ENCODE measurements at regions not wholly inside any gene's neighbourhood (a gene's known extent, or its start where the extent isn't known, plus 50 kb on each side); places are given as distances from the start of the nearest gene placed in this dataset.

GRCh38 chr1:242854466-242854865 lies 330.0 kb upstream of the PLD5 start:
- Mint-ChIP-seq H3K4me1 (ENCODE audit: low read depth) (no peaks in the 10 kb centered on the region), H3K27me3 (ENCODE audit: low read depth) (no peaks in the 10 kb centered on the region), H3K27ac (ENCODE audit: unreplicated experiment) (no peak overlapping the region), H3K9me3 (ENCODE audit: low read depth) (peaks cover 20% of the 10 kb centered on the region), H3K4me3 (ENCODE audit: unreplicated experiment) (no peak overlapping the region), H3K36me3 (ENCODE audit: low read depth) (no peaks in the 10 kb centered on the region)
- no peak for DNase-seq (ENCODE audit: low spot score)
- no peak for TF ChIP-seq CTCF (IDR thresholded peaks at IDR 0.05)

- Mint-ChIP-seq H3K4me3 (ENCODE audit: unreplicated experiment) (no peak overlapping the region), H3K27ac (ENCODE audit: unreplicated experiment) (no peak overlapping the region), H3K36me3 (ENCODE audit: low read depth) (no peaks in the 10 kb centered on the region), H3K4me1 (ENCODE audit: low read depth) (no peaks in the 10 kb centered on the region), H3K27me3 (ENCODE audit: low read depth) (no peaks in the 10 kb centered on the region), H3K9me3 (ENCODE audit: low read depth) (peaks cover 39% of the 10 kb centered on the region)
- no peak for TF ChIP-seq CTCF (IDR thresholded peaks at IDR 0.05)
- no peak for DNase-seq (ENCODE audit: low spot score)
Observed at GRCh38 chr1:242847390-242847993, 323.0 kb upstream of the PLD5 start.

GRCh38 chr1:242842094-242842493 lies 317.6 kb upstream of the PLD5 start:
- no peak for DNase-seq (ENCODE audit: low spot score)
- Mint-ChIP-seq H3K4me3 (ENCODE audit: unreplicated experiment) (no peak overlapping the region), H3K9me3 (ENCODE audit: low read depth) (peaks cover 15% of the 10 kb centered on the region), H3K4me1 (ENCODE audit: low read depth) (no peaks in the 10 kb centered on the region), H3K27me3 (ENCODE audit: low read depth) (peaks cover 2% of the 10 kb centered on the region), H3K36me3 (ENCODE audit: low read depth) (no peaks in the 10 kb centered on the region), H3K27ac (ENCODE audit: unreplicated experiment) (no peak overlapping the region)
- TF ChIP-seq CTCF (IDR thresholded peaks at IDR 0.05), result no peak

GRCh38 chr1:242839101-242839500 lies 314.6 kb upstream of the PLD5 start:
- Mint-ChIP-seq H3K9me3 (ENCODE audit: low read depth) (peaks cover 9% of the 10 kb centered on the region), H3K27me3 (ENCODE audit: low read depth) (peaks cover 2% of the 10 kb centered on the region), H3K36me3 (ENCODE audit: low read depth) (no peaks in the 10 kb centered on the region), H3K4me3 (ENCODE audit: unreplicated experiment) (no peak overlapping the region), H3K27ac (ENCODE audit: unreplicated experiment) (no peak overlapping the region), H3K4me1 (ENCODE audit: low read depth) (no peaks in the 10 kb centered on the region)
- TF ChIP-seq CTCF (IDR thresholded peaks at IDR 0.05), result no peak
- no peak for DNase-seq (ENCODE audit: low spot score)

GRCh38 chr1:242836423-242836822 lies 311.9 kb upstream of the PLD5 start:
- H3K27me3 Mint-ChIP-seq (ENCODE audit: low read depth), result peaks cover 2% of the 10 kb centered on the region
- H3K9me3 Mint-ChIP-seq (ENCODE audit: low read depth), result no peaks in the 10 kb centered on the region
- no peak for TF ChIP-seq CTCF (IDR thresholded peaks at IDR 0.05)
- H3K27ac Mint-ChIP-seq (ENCODE audit: unreplicated experiment), result no peak overlapping the region
- no peaks in the 10 kb centered on the region for H3K4me1 Mint-ChIP-seq (ENCODE audit: low read depth)
- no peak overlapping the region for H3K4me3 Mint-ChIP-seq (ENCODE audit: unreplicated experiment)
- no peaks in the 10 kb centered on the region for H3K36me3 Mint-ChIP-seq (ENCODE audit: low read depth)
- DNase-seq (ENCODE audit: low spot score), result no peak

Data from chondrocyte (in vitro differentiated cells).